Bronchial epithelial cell (primary cell): ENCODE measurements at regions not wholly inside any gene's neighbourhood (a gene's known extent, or its start where the extent isn't known, plus 50 kb on each side); places are given as distances from the start of the nearest gene placed in this dataset.
A peak's percentile ranks its signal among the peaks of the same experiment; 100 is the strongest.

ENCODE experiments used
- DNase-seq: peaks from one replicate; pipeline ENCODE4 v3.0.0-alpha.2; 2010; ENCODE audit warnings: low read depth
- FAIRE-seq: peaks from 2 replicates; lab custom pipeline; 2011; peaks lifted over from hg19 to GRCh38; lab: Jason Lieb, UNC
- H3K27me3 ChIP-seq: 2 replicates; pipeline ENCODE4 v1.5.1; 2011; ENCODE audit warnings: low read length; ENCODE audit not compliant: control insufficient read depth, insufficient read depth
- H3K36me3 ChIP-seq: 2 replicates; pipeline ENCODE4 v1.5.1; 2011; ENCODE audit warnings: low read length; ENCODE audit not compliant: control insufficient read depth, insufficient read depth
- H3K4me3 ChIP-seq: 2 replicates; pipeline ENCODE4 v1.5.1; 2011; ENCODE audit warnings: mild to moderate bottlenecking, low read depth, low read length, control low read depth
- TF ChIP-seq, protein P1 (sequence below): IDR thresholded peaks from 2 replicates; pipeline ENCODE4 v1.5.1; 2011; ENCODE audit warnings: mild to moderate bottlenecking, moderate library complexity, low read length, control low read depth, inconsistent platforms; ENCODE audit not compliant: insufficient read depth, severe bottlenecking

DNA sequence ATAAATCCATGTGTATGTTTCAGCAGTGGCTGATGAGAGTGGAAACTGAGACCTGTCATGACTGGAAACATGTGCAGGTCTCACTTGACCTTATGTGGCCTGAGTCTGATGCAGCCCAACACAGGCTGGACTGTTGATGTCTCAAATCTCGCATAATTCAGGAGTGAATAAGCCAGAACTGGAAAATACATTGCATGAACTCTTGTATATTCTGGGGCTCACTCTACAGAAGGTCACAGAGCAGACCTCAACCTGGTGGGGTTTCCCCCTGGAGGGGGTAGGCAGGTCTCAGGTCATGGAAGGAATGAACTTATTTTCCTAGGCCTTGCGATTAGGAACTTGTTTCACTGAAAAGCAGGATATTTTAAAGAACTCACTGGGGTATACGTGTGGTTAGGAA is 146.3 kb upstream of the THUMPD2 start:
- Histone ChIP-seq H3K27me3 (no peaks in the 10 kb centered on the region), H3K4me3 (no peak overlapping the region), H3K36me3 (no peaks in the 10 kb centered on the region)
- peak; percentile 64 for FAIRE-seq
- DNase-seq = no peak
- TF ChIP-seq, protein P1, sequence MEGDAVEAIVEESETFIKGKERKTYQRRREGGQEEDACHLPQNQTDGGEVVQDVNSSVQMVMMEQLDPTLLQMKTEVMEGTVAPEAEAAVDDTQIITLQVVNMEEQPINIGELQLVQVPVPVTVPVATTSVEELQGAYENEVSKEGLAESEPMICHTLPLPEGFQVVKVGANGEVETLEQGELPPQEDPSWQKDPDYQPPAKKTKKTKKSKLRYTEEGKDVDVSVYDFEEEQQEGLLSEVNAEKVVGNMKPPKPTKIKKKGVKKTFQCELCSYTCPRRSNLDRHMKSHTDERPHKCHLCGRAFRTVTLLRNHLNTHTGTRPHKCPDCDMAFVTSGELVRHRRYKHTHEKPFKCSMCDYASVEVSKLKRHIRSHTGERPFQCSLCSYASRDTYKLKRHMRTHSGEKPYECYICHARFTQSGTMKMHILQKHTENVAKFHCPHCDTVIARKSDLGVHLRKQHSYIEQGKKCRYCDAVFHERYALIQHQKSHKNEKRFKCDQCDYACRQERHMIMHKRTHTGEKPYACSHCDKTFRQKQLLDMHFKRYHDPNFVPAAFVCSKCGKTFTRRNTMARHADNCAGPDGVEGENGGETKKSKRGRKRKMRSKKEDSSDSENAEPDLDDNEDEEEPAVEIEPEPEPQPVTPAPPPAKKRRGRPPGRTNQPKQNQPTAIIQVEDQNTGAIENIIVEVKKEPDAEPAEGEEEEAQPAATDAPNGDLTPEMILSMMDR = no peak

DNA sequence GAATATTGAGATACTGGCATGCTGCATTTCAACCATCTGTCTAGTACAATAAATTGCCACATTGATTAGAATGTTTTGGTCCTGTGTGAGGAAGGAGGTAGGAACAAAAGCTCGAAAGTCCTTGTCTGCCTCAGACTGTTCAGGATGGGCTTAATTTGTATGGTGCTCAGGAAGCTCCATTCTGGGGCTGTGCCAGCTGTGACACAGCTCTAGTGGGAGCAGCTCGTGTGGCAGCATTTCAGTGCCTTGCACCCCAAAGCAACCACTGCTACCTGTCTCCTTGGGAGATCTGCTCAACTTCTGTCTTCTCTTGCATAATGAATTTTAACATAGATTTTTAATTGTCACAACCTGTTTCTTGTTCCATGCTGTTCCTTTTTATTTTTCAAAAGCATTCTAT is 144.4 kb upstream of the THUMPD2 start:
- FAIRE-seq (no peak), DNase-seq (no peak)
- no peaks in the 10 kb centered on the region for H3K27me3 ChIP-seq
- H3K36me3 ChIP-seq = no peaks in the 10 kb centered on the region
- H3K4me3 ChIP-seq = no peak overlapping the region
- TF ChIP-seq, protein P1 = no peak

DNA sequence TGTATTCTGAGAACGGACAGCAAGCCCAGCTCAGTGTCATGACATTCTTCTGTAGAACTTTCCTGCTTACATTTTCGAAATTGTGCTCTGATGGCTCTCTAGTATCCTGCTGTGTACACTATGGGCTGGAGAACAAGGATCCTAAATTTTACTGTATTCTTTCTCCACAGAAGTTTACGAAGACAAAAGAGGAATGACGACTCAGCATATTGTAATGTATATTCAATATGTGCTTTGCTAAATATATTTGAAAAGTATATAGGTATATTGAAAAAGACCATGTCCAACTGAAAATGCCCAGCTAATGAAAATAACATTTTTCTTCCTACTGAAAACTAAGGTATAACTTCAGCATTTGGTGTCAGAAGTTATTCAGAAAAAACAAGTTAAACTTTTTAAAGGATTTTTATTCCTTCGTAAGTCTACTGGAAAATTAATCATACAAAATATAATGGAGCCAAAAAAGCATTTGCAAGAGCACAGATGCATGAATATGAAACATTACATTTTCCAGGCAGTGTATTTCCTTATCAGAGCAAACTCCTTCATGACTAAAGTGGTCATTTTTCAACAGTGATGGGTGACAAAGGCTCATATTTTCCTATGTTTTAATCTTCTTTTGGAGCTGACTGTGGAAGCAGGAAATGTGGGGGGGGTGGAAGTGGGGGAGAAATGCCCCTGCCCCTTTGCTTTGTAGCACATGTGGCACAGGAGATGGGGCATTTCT is 143.8 kb upstream of the THUMPD2 start:
- FAIRE-seq (no peak), DNase-seq (no peak)
- no peaks in the 10 kb centered on the region for H3K36me3 ChIP-seq
- TF ChIP-seq, protein P1 = no peak
- no peaks in the 10 kb centered on the region for H3K27me3 ChIP-seq
- H3K4me3 ChIP-seq = no peak overlapping the region

DNA sequence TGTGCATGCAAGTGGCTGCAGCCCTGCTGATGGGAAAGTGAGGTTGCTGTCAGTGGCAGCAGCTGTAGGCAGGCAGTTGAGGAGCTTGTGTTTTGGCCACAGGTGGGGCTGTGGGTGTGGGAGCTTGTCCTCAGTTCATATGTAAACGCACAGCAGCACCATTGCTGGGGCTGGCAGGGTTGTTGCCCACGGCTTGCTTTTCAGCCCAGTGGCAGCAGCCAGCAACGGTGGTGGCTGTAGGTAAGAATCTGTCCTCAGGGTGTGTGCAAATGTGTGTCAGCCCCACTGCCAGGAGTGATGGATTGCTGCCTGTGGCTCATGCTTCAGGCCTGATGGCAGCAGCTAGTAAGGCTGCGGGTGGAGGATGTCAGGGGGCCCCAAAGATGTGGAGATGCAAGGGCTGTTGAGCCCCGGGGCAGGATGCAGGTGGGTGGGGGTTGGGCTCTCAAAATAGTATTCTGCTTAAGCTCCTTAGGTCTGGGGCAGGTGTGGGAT is 141.3 kb upstream of the THUMPD2 start:
- DNase-seq = no peak
- Histone ChIP-seq H3K27me3 (no peaks in the 10 kb centered on the region), H3K36me3 (no peaks in the 10 kb centered on the region), H3K4me3 (no peak overlapping the region)
- TF ChIP-seq, protein P1 = no peak
- no peak for FAIRE-seq

DNA sequence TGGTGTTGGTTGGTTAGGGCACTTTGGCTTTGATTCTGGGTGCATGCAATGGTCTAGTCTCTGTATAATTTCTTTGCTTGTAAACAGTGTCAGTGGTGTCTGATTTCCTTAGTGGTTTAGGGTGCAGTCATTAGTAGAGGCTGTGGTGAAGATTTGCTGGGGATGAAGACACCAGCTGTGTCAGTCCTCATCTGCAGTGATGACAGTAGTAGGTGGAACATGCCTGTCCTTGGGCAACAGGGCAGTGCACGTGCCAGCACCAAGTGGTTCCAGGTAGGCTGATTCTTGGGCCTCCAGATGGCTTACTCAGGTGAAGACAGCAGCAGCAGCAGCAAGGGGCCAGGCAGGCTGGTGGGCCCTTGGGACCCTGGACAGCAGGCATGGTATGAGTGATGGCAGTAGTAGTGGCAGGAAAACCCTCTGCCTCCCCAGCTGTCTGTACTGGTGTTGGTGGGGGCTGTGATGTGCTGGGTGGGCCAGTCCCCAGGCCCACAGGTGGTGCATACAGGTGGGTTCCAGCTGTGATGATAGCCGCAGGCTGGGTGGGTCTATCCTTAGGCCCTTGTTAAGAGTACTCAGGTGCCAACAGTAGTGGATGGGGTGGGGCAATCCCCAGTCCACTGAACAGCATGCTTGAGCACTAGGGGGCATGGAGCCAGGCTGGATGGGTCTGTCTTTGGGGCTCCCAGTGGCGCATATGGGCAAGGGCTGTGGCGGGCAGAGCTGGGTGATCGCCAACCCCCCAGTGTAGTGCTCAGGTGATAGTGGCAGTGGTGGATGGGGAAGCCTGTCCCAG is 140.7 kb upstream of the THUMPD2 start:
- no peak for DNase-seq
- TF ChIP-seq, protein P1 = no peak

More for the DNA sequence above, 140.7 kb upstream of the THUMPD2 start:
- Histone ChIP-seq H3K27me3 (no peaks in the 10 kb centered on the region), H3K36me3 (no peaks in the 10 kb centered on the region), H3K4me3 (no peak overlapping the region)
- FAIRE-seq = no peak
